LNCAP (cell line): ENCODE measurements at regions not wholly inside any gene's neighbourhood (a gene's known extent, or its start where the extent isn't known, plus 50 kb on each side); places are given as distances from the start of the nearest gene placed in this dataset.

Source experiments
- CTCF ChIP-seq: fragments of 450-650 bp; IDR thresholded peaks from 2 replicates; pipeline ENCODE4 v1.5.1; 2017; ENCODE audit warnings: mild to moderate bottlenecking

GRCh38 chr7:10022480-10022879, 951.2 kb upstream of the PHF14 start:
- TF ChIP-seq CTCF: no peak

GRCh38 chr7:10022957-10023356, 950.7 kb upstream of the PHF14 start:
- peak; percentile 69 for TF ChIP-seq CTCF

DNA sequence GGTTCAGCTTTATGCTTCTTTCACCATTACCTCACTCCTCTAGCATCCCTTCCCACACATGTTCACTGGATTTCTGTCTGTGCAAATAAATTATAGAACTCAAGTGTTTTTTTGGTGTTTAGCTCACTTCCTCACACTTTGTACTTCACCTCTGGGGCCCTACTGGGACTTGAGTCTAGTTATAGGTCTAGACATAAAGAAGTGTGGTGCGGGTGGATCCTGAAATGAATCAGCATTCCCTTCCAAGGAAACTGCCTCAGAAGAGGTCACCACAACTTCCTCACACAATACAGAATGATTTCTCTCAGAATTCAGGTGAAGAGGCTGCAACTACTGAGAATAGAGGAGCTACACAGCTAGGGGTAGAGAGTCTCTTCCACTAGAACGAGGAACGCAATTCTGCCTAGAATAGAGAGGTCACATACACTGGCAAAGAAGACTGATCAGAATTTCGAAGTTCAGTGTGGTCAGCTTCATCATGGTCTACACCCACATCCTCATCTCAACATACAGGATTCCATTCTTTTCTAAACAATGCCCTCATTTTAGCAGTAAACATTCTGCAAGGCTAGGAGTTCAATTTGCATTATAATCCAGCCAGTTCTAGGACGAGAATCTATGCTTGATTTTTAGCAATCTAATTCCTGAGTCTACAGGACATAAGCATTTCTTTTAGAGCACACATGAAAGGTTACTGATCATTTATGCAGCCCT, 938.7 kb upstream of the PHF14 start:
- TF ChIP-seq CTCF: no peak

- TF ChIP-seq CTCF: no peak
Measured at GRCh38 chr7:10036693-10037092, 937.0 kb upstream of the PHF14 start.

- TF ChIP-seq CTCF: no peak
Measured at GRCh38 chr7:10038351-10038750, 935.3 kb upstream of the PHF14 start.

DNA sequence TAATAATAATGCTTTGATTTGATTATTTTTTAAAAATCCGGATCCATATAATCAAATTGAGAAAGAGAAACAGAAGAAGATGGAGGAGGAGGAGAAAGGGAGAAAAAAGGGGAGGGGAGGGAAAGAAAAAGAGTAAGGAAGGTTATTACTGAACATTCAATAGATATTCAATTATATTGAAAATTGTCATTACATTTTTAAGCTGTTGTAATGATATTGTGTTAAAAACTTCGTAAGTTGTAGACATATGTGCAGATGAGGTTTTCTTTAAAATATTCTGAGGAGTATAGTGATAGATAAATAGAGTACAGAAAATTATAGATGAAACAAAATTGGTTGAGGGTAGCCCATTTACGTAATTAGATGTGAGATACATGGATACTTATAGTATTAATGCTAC, 933.0 kb upstream of the PHF14 start:
- TF ChIP-seq CTCF: no peak

DNA sequence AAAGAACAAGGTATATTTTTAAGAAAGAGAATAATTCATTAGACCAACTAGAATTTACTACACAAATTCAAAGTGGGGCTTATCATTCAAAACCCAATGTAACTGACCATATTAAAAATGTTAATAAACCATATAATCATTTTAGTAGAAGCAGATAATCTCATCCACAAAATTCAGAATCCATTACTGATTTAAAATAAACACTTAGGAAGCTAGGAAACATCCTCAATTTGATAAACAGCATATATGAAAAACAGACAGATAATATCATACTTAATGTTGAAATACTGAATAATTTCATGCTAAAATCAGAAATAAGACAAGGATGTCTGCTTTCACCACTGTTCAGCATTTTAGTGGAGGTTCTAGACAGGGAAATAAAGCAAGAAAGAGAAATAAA, 902.8 kb upstream of the PHF14 start:
- no peak for TF ChIP-seq CTCF

DNA sequence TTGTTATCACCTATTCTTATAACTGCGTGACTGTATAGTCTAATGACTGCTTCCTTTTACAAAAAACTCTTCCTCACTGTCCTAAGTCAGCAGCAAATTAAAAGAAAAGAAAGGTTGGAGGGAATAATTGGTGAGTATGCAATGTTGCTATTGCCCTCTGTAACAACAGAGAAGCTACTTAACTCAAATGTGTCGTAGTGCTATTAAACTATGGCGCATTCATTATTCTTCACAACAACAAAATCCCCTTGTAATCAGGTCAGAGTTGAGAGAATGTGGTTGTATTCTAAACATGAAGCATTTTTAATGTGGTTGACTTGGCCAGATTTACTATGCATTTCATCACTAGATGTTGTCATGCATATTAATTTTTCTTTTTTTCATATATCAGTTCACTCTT, 897.8 kb upstream of the PHF14 start:
- TF ChIP-seq CTCF: no peak
